Esophagus (tissue), 2 donors: ENCODE measurements at regions not wholly inside any gene's neighbourhood (a gene's known extent, or its start where the extent isn't known, plus 50 kb on each side); places are given as distances from the start of the nearest gene placed in this dataset.
A peak's percentile ranks its signal among the peaks of the same experiment; 100 is the strongest.

ENCODE experiments used
- H3K27ac ChIP-seq, 2 donors: one replicate each; pipeline ENCODE4 v1.5.1; 2013; ENCODE audit warnings: low read depth in 2 of 2, mild to moderate bottlenecking in 2 of 2, inconsistent platforms in 1 of 2, low read length in 1 of 2, moderate library complexity in 1 of 2
- H3K27me3 ChIP-seq, 2 donors: one replicate each; pipeline ENCODE4 v1.6.1; 2013; ENCODE audit warnings: low read length in 2 of 2, control low read depth in 1 of 2, mild to moderate bottlenecking in 1 of 2; ENCODE audit not compliant: insufficient read depth in 2 of 2, control insufficient read depth in 1 of 2
- H3K36me3 ChIP-seq, 2 donors: one replicate each; pipeline ENCODE4 v1.6.1; 2013; ENCODE audit warnings: low read length in 1 of 2; ENCODE audit not compliant: control insufficient read depth in 2 of 2, insufficient read depth in 2 of 2
- H3K4me1 ChIP-seq, 2 donors: one replicate each; pipeline ENCODE4 v1.6.1; 2013; ENCODE audit warnings: low read length in 1 of 2; ENCODE audit not compliant: control insufficient read depth in 2 of 2, insufficient read depth in 2 of 2
- H3K4me3 ChIP-seq, 2 donors: one replicate each; pipeline ENCODE4 v1.5.1; 2013; ENCODE audit warnings: low read length in 2 of 2, mild to moderate bottlenecking in 2 of 2, low read depth in 1 of 2, moderate library complexity in 1 of 2
- H3K9me3 ChIP-seq, 2 donors: one replicate each; pipeline ENCODE4 v1.6.1; 2013; ENCODE audit warnings: mild to moderate bottlenecking in 2 of 2, low read depth in 1 of 2, low read length in 1 of 2, moderate library complexity in 1 of 2; ENCODE audit not compliant: control insufficient read depth in 2 of 2, insufficient read depth in 1 of 2
- WGBS, 2 donors: extraction: QIAGEN DNeasy Blood & Tissue Kit; methylation state at CpG; one replicate each; pipeline ENCODE4 v1.1.7; 2013; 5-methylcytosine and 5-hydroxymethylcytosine counted together
- donor health status: healthy with polysubstance abuse.
- donor health status: Bipolar disorder and iron deficiency.

GRCh38 chr14:98498019-98498885, 773.7 kb downstream of the BCL11B start:
- Histone ChIP-seq H3K27ac (peak overlapping the region; percentile 15 to 73), H3K36me3 (no peaks in the 10 kb centered on the region), H3K4me3 (no peak overlapping the region), H3K27me3 (no peaks in the 10 kb centered on the region), H3K9me3 (no peaks in the 10 kb centered on the region), H3K4me1 (peaks cover 4% of the 10 kb centered on the region in 2 donors)
- 56 to 58% methylated on average over 7 of the region's 7 CpGs for WGBS, 2 donors

- Histone ChIP-seq H3K36me3 (no peaks in the 10 kb centered on the region), H3K4me3 (no peak overlapping the region), H3K27me3 (no peaks in the 10 kb centered on the region), H3K27ac (peak overlapping the region in 1 of 2 donors; percentile 68), H3K9me3 (no peaks in the 10 kb centered on the region), H3K4me1 (peaks cover 4% of the 10 kb centered on the region in 2 donors)
- 63 to 74% methylated on average over 7 of the region's 7 CpGs for WGBS, 2 donors
Observed at GRCh38 chr14:98501335-98501734, 770.7 kb downstream of the BCL11B start.

- Histone ChIP-seq H3K4me1 (peaks cover 4% of the 10 kb centered on the region in 2 donors), H3K36me3 (no peaks in the 10 kb centered on the region), H3K27me3 (no peaks in the 10 kb centered on the region), H3K27ac (no peak overlapping the region), H3K9me3 (no peaks in the 10 kb centered on the region), H3K4me3 (no peak overlapping the region)
- 84 to 91% methylated on average over 4 of the region's 4 CpGs for WGBS, 2 donors
Observed at GRCh38 chr14:98501836-98502235, 770.2 kb downstream of the BCL11B start.

- Histone ChIP-seq H3K9me3 (no peaks in the 10 kb centered on the region), H3K36me3 (no peaks in the 10 kb centered on the region), H3K27ac (no peak overlapping the region), H3K4me1 (peaks cover 2% of the 10 kb centered on the region in 2 donors), H3K4me3 (no peak overlapping the region), H3K27me3 (no peaks in the 10 kb centered on the region)
- WGBS, 2 donors, result 79 to 85% methylated on average over 6 of the region's 6 CpGs
Observed at GRCh38 chr14:98503086-98503815, 768.7 kb downstream of the BCL11B start.

- WGBS, 2 donors, result 42 to 49% methylated on average over 2 of the region's 2 CpGs
- Histone ChIP-seq H3K27ac (no peak overlapping the region), H3K9me3 (no peaks in the 10 kb centered on the region), H3K4me1 (no peaks in the 10 kb centered on the region), H3K4me3 (no peak overlapping the region), H3K36me3 (no peaks in the 10 kb centered on the region), H3K27me3 (no peaks in the 10 kb centered on the region)
Observed at GRCh38 chr14:98507264-98507663, 764.7 kb downstream of the BCL11B start.

- WGBS, 2 donors, result 83 to 93% methylated on average over 3 of the region's 3 CpGs
- Histone ChIP-seq H3K4me1 (no peaks in the 10 kb centered on the region), H3K9me3 (no peaks in the 10 kb centered on the region), H3K27me3 (no peaks in the 10 kb centered on the region), H3K4me3 (no peak overlapping the region), H3K36me3 (no peaks in the 10 kb centered on the region), H3K27ac (no peak overlapping the region)
Observed at GRCh38 chr14:98510392-98510791, 761.6 kb downstream of the BCL11B start.

- no peak overlapping the region for H3K4me3 ChIP-seq
- 25 to 30% methylated on average over 10 of the region's 10 CpGs for WGBS, 2 donors
- H3K36me3 ChIP-seq, result no peaks in the 10 kb centered on the region
- H3K27me3 ChIP-seq, result no peaks in the 10 kb centered on the region
- no peaks in the 10 kb centered on the region for H3K9me3 ChIP-seq
- no peaks in the 10 kb centered on the region for H3K4me1 ChIP-seq
- no peak overlapping the region for H3K27ac ChIP-seq
Observed at GRCh38 chr14:98512501-98513251, 759.3 kb downstream of the BCL11B start.

- Histone ChIP-seq H3K4me3 (no peak overlapping the region), H3K4me1 (no peaks in the 10 kb centered on the region), H3K27me3 (no peaks in the 10 kb centered on the region), H3K9me3 (no peaks in the 10 kb centered on the region), H3K36me3 (no peaks in the 10 kb centered on the region), H3K27ac (no peak overlapping the region)
- WGBS, 2 donors, result 47 to 62% methylated on average over 3 of the region's 3 CpGs
Observed at GRCh38 chr14:98513558-98513957, 758.4 kb downstream of the BCL11B start.

GRCh38 chr14:98514016-98514415, 758.0 kb downstream of the BCL11B start:
- no peaks in the 10 kb centered on the region for H3K9me3 ChIP-seq
- H3K36me3 ChIP-seq, result no peaks in the 10 kb centered on the region
- no peak overlapping the region for H3K27ac ChIP-seq
- H3K4me3 ChIP-seq, result no peak overlapping the region
- no peaks in the 10 kb centered on the region for H3K4me1 ChIP-seq
- no peaks in the 10 kb centered on the region for H3K27me3 ChIP-seq
